DOHH2 (cell line): ENCODE measurements at regions not wholly inside any gene's neighbourhood (a gene's known extent, or its start where the extent isn't known, plus 50 kb on each side); places are given as distances from the start of the nearest gene placed in this dataset.

Source experiments
- EZH2phosphoT487 ChIP-seq: fragments of 200-600 bp; sonication (generic); IDR thresholded peaks from 2 replicates; pipeline ENCODE4 v1.6.1; 2017; ENCODE audit warnings: borderline replicate concordance, mild to moderate bottlenecking, antibody characterized with exemption, low read length, moderate library complexity, mixed read lengths
- TF ChIP-seq, protein P1 (sequence below): fragments of 200-600 bp; sonication (generic); IDR thresholded peaks from one replicate; pipeline ENCODE4 v1.5.1; 2014; ENCODE audit warnings: antibody characterized with exemption, mild to moderate bottlenecking, low read depth, low read length; ENCODE audit not compliant: poor library complexity, severe bottlenecking

DNA sequence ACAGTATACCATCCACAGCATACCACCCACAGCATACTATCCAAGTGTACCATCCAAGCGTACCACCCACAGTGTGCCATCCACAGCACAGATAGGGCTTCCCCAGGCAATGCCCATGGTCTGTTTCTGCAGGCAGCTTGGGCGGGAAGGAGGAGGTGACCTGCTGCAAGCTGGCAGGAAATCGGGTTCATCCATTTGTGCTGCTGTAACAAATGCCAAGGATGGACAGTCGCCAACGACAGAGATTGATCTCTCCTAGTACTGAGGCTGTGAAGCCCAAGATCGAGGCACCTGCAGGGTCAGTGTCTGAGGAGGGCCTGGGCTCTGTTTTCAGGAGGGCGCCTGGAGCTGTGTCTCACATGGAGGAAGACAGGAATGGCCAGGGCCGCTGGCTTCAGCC lies 93.6 kb upstream of the SNTG2 start:
- TF ChIP-seq, protein P1, sequence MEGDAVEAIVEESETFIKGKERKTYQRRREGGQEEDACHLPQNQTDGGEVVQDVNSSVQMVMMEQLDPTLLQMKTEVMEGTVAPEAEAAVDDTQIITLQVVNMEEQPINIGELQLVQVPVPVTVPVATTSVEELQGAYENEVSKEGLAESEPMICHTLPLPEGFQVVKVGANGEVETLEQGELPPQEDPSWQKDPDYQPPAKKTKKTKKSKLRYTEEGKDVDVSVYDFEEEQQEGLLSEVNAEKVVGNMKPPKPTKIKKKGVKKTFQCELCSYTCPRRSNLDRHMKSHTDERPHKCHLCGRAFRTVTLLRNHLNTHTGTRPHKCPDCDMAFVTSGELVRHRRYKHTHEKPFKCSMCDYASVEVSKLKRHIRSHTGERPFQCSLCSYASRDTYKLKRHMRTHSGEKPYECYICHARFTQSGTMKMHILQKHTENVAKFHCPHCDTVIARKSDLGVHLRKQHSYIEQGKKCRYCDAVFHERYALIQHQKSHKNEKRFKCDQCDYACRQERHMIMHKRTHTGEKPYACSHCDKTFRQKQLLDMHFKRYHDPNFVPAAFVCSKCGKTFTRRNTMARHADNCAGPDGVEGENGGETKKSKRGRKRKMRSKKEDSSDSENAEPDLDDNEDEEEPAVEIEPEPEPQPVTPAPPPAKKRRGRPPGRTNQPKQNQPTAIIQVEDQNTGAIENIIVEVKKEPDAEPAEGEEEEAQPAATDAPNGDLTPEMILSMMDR, result no peak
- no peak for TF ChIP-seq EZH2phosphoT487
